NCI-H524 treated with DMSO at 0.1 percent for 48 hours (cell line): ENCODE measurements at regions not wholly inside any gene's neighbourhood (a gene's known extent, or its start where the extent isn't known, plus 50 kb on each side); places are given as distances from the start of the nearest gene placed in this dataset.
"Not testable (repeated sequence)": the region's sequence is repeated elsewhere in the genome, so short reads cannot be mapped to it uniquely, and the experiment has no call there.

ENCODE experiments used
- DNase-seq: peaks from one replicate; lab custom pipeline; 2025; lab: John Stamatoyannopoulos, UW

DNA sequence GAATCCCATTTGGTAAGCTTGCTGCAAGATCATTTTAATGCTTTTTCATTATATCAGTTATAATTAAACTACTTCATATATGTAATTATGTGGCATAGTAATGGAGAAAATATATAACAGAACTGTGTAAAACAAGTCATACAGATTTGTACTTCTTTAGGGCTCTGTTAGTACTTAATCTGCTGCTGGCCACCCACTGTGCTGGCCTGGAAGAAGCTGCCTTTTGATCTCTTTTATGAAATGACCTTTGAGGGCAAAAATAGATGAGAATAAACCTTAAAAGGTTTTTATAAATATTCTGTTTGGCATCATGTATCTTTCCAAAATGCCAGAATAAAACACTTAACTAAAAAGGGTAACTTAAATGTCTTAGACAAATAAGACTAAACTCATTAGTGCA is 262.9 kb downstream of the ZIC1 start:
- no peak for DNase-seq

DNA sequence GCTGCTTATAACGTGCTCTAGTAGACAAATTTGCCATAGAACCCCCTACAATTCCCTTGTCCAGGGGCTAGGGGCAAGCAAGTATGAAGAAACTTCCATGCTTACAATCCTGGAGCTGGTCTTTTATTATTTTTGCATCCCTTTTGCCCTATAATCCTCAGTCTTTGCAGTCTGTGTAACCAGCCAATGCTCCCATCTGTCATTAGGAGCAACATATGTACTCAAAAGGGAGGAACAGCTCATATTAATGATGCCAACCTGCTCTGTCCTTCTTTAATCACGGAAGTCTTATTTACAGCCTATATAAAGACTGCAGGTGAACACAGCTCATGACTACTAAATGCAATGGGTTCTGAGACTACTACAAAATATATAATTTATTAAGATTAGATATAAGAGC is 263.3 kb downstream of the ZIC1 start:
- peak; percentile 83 for DNase-seq

DNA sequence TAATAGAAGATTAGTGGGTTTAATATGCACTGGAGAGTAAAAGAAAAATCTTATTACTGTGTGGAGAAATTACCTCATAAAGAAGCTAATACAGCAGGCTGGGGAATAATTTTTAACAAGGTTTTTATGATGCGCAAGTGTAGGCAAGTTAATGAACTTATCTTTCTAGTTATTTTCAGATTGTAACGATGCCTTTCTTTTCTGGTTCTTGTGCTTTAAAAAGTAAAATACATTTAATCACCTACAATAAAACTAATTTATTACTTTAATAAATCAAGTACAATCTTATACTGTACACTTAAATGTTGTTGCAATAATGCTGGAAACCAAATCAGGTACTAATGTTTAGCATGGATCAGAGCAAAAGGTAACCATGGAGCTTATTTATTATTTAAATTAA is 266.6 kb downstream of the ZIC1 start:
- DNase-seq, result no peak

DNA sequence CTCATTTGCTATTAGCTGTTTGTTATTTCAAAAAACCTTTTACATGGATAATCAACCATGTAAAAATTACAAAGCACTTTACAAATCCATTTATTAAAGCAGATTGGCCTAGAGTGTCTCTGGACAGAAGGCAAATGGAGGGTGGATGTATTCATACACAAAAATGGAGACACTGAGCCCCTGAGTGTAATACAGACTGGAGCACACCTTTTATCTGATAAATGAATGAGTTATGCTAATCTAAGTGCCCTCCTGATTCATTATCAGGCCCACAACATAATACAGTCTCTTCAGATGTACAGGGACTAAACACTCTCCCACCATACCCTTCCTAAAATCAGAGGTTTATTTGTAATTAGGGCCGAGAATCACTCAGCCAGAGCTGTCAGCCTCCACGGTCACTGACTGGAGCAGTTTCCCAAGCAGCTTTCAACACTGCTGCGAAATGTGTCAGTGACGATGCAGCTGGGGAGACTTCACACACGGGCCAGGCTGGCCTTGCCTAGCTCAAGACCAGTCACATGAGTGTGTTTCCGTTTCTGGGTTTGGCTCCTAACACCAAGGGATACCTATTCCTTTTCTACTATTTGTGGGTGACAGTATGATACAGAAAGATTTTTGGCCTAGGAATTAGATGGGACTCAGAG is 271.8 kb downstream of the ZIC1 start:
- no peak for DNase-seq

DNA sequence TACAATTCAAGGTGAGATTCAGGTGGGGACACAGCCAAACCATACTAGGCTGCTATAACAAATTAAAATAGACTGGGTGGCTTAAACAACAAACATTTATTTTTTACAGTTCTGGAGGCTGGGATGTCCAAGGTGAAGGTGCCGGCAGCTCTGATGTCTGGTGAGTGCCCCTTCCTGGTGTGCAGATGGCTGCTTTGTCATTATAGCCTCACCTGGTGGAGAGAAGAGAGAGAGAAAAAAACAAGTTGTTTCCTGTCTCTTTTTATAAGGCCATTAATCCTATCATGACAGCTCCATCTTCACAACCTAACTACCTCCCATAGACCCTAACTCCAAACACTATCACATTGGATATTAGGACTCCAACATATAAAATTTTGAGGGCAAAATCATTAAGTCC is 279.7 kb downstream of the ZIC1 start:
- no peak for DNase-seq

DNA sequence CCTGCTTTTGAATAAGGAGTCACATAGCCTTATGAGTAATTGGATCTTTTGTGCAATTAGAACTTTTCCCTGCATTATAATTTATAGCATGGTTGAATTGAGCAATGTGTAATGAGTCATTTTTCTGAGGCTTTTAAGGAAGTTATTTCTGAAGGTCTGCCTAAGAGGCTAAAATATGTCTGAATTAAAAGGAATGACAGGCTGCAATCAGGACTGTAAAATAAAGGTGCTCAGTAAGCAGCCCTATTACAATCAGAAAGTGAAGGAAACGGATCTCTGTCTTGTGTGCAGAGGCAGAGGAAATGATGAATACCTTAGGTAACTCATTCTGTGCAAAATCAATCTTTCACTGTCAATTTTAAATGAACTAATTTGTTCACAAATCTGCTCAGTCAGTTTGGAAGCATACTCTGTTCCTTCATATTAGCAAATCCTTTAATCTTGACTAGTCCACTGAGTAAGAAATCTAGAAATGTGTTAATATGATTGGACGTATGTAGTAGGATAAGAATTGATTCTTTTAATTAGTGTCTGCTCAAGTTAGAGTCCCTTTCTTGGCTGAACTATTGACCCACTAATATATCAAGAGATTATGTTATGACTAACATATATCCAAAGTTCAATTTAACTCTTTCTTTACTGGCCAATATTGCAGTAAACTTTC is 290.1 kb downstream of the ZIC1 start:
- no peak for DNase-seq

DNA sequence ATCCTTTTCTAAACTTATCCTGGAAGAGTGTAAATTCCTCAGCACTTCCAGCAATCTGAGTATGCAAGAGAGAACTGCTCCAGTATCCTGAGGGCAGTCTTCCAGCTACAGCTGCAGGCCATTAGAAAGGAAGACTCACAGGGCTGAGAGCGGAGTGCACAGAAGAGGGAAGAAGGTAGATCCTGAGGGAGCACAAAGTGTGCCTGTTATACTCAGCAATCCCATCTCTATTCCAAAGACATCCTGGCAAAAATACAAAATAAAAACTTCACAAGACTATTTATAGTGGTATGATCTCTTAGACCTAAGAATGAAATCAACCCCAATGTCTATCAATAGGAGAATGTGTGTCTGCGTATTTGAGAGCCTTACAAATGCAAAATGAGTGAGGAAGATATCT is 292.0 kb downstream of the ZIC1 start:
- DNase-seq, result no peak

DNA sequence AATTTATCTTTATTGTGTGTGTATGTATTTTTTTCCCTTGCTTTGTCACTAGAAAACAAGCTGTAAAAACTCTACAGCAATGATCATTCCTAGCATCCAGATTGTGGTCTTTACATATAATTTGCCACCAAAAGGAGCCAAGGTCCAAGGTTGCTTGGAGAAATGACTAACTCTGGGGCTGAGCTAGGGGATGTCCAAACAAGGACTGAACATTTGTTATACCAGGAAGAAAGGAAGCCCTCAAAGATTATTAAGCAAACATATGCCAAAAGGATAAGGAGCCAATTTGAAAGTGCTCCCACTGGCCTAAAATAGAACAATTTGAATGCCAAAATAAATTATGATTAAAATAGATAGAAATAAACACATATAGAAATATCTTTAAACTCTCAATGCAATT is 293.3 kb downstream of the ZIC1 start:
- no peak for DNase-seq

DNA sequence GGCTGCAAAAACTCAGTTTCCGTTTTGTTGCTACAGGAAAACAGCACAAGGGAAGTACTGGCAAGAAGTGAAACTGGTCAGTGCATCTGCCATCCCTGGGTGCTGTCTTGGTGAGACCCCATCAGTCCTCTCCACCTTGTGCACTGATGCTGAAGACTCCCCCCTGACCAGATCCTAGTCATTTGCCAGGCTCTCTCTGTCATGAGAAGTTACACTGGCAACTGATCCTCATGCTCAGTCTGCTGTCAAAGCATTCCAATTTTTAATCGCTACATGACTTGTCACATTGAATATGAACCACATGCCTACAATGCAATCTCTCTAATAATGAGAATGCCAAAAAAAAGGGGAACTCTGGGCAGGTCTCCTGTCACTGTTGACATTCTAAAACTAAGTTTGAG is 296.5 kb downstream of the ZIC1 start:
- DNase-seq, result no peak

DNA sequence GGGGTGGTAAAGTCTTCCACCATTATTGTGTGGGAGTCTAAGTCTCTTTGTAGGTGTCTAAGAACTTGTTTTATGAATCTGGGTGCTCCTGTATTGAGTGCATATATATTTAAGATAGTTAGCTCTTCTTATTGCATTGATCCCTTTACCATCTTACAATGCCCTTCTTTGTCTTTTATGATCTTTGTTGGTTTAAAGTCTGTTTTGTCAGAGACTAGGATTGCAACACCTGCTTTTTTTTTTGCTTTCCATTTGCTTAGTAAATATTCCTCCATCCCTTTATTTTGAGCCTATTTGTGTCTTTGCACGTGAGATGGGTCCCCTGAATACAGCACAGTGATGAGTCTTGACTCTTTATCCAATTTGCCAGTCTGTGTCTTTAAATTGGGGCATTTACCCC is 301.6 kb downstream of the ZIC1 start:
- DNase-seq, result not testable (repeated sequence)

DNA sequence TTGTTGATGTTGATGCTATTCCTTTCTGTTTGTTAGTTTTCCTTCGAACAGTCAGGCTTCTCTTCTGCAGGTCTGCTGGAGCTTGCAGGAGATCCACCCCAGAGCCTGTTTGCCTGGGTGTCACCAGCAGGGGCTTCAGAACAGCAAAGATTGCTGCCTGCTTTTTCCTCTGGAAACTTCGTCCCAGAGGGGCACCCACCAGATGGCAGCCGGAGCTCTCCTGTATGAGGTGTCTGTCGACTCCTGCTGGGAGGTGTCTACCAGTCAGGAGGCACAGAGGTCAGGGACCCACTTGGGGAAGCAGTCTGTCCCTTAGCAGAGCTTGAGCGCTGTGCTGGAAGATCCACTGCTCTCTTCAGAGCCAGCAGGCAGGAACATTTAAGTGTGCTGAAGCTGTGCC is 303.2 kb downstream of the ZIC1 start:
- peak; percentile 30 for DNase-seq

DNA sequence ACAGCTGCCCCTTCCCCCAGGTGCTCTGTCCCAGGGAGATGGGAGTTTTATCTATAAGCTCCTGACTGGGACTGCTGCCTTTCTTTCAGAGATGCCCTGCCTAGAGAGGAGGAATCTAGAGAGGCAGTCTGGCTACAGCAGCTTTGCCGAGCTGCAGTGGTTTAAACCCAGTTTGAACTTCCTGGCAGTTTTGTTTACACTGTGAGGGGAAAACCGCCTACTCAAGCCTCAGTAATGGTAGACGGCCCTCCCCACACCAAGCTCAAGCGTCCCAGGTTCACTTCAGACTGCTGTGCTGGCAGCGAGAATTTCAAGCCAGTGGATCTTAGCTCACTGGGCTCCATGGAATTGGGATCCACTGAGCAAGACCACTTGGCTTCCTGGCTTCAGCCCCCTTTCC is 303.6 kb downstream of the ZIC1 start:
- DNase-seq, result not testable (repeated sequence)

DNA sequence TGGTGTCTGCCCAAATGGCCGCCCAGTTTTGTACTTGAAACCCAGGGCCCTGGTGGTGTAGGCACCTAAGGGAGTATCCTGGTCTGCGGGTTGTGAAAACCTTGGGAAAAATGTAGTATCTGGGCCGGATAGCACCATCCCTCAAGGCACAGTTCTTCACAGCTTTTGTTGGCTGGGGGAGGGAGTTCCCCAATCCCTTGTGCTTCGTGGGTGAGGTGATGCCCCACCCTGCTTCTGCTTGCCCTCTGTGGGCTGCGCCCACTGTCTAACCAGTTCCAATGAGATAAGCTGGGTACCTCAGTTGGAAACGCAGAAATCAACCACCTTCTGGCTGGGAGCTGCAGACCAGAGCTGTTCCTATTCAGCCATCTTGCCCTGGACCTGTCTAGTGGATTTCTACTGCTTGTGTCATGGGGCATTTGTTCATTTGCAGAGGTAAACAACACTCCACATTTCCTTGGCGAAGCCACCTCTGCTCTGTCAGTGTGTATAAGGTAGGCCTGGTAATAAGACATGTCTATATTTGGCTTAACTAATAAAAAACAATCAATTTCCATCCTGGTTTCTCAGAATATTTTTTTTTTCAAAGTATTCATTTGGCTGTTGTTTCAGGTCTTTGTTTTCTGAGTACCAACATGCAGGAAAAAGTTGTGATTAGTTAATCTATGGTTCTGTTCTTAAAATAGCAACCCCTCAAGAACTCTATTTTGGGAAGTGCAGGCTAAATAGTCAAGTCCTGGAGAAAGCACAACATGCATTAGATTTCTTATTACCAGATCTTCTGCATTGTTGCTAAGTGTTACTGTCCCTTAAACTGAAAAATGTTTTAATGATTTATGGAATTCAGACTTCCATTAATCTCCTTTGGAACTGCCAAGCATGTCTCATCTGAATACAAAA is 304.3 kb downstream of the ZIC1 start:
- DNase-seq, result no peak

DNA sequence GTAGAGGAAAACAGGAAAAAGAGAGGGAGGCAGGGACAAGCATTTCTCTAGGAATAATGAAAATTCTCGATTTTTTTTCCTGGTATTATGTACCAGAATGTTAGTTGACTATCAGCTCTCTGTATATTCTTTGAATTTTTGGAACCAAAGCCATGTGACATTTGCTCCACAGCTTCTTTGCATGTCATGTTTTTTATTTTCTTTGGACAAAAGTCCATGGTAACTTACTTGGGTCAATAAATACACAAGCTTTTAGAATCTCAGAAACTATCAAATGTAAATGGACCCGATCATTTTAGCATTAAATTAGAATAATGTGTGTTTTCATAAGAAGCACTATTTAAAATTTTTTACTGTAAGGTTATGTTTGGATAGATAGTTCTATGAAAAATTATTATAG is 320.5 kb downstream of the ZIC1 start:
- DNase-seq, result no peak

DNA sequence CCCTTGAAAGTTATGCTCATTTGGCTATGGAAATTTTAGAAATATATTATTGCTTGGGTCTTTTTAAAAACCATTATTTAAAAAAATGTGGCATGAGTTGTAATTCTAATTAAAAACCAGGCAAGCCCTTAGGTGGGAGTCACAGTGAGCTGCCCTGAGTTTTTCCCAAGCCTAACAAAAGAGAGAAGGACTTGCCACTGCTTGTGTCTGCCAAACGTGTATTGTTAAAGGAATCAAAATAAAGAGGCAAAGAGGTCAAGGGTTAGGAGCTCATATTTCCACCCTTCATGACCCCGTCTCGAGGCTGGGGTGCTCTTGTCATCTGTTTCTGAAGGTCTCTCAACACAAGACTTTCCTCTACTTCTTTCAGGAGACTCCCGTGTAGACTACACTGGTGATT is 321.1 kb downstream of the ZIC1 start:
- DNase-seq, result no peak

DNA sequence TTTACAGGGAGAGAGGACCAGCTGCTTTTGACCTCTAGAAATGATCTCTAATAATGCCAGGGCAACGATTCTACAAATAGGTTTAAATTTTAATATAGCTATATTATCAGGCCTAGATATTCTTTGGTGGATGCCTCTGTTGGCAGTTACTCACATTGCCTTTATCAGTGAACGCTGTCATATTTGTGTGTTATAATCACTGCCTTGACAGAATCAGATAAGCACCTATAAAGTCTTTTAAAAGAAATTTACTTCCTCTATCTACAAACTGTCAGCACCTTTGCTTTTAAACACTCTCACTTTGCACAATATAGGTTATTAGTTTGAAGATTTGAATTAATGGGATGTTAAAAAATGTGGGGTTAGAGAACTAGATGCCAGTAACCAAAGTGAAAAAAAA is 324.1 kb downstream of the ZIC1 start:
- no peak for DNase-seq

DNA sequence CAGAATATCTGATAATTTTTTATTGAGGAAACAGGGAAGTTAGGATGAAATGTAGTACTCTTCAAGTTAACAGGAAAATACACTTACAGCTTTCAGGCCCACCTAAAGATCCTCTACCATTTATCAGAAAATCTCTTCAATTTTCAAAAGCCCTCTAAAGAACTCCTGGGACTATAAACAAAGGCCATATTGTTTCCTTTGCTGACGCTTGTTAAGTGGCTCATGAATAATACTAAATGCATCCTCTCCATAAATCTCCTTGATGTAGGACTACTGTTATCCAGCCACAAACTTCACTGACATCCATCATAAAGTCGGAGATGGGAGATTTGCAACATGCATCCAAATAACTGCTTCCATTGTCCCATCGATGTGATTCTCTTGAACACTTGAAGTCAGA is 326.5 kb downstream of the ZIC1 start:
- DNase-seq, result no peak

DNA sequence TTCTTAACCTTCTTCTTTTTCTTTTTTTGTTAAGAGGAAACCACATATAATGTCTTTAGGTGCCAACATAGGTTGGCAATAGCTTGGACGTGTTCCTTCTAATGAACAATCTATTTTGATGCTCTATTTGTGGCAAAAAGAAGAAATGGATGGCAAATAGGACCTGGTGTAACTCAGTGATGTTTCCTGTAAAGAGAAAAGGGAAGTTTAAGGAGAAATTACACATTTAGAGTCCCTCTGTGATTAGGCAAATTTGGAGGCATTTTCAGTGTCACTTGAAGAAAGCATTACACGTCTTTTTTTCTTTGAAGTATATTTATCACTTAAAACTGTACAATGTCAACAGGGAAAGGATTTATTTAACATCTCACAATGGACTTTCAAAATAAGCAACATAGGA is 327.1 kb downstream of the ZIC1 start:
- no peak for DNase-seq

DNA sequence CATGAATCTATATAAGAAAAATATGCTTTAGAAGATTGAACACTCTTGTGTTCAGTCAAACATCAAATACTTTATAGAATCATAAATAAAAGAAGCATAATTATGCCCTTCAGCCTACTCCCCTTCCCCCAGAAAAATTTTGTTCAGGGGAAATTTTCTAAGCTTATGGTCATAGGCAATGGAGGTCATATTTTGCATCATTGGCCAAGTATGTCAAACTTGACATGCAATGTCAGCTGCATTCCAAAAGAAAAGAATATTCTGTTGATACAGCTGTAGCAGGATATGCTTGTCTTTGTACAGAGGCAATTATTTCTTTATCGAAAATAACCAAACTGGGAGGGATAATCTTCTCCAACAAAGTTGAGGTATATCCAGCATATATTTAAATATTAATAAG is 328.2 kb downstream of the ZIC1 start:
- no peak for DNase-seq

DNA sequence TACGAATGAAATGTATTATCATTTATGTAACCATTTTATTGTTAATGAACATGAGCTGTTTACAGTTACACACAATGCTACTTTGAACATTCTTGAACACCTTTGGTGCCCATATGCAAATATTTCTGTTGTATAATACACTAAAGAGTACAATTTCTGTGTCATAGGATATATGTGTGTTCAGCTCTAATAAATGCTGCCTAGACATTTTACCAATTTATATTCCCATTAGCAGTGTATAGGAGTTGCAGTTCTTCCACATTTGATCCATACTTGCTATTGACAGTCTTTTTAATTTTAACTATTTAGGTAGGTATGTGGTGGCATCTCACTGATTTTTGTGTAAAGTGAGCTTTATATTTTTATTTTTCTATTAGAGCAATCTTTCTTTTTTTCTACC is 331.8 kb downstream of the ZIC1 start:
- no peak for DNase-seq

DNA sequence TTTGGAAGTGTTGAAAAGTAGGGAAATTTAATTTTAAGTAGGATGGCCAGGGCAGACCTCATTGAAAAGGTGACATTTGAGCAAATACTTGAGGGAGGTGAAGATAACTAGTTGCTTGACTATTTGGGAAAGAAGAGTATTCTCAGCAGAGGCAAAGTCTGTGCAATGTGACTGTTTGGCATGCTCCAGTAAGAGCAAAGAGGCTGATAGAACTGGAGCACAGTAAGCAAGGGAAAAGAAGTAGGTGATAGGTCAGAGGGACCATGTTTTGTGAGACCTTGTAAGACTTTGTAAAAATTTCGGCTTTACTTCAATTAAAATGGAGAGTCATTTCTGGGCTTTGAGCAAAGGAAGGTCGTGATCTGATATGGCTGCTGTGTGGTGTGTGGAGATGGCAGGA is 335.8 kb downstream of the ZIC1 start:
- no peak for DNase-seq

DNA sequence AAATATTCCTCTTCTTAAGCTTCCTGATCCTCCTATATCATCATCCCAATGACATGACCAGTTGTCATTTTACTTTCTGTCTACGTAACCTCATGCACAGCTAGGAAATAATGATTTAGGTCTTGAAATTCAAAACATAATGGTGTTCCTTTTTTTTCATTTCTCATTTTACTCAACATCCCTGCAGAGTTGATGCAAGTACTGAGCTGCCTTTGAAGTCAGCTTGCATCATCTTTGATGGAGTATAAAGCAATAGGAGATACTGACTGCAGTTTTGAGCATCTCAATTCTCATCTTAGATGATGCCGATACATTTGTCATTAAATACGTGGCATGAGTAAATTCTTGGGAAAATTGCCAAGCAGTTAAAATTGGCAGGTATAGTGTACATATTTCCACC is 346.1 kb downstream of the ZIC1 start:
- DNase-seq, result no peak

DNA sequence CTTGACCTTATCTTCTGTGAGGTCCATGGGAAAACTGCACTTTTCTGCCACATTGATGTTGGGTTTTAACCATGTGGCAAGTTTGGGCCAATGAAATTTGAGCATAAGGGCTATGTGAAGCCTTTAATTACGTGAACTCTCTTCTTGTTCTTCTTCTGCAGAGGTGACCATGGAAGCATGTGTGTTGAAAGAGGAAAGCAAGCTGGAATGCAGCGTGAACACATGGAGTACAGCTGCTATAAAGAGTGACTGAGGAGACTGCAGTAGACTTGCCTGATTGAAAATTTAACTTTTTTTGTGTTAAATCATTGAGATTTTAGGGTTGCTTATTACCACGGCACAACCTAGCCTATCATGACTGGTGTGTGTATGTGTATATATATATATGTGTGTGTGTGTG is 347.3 kb downstream of the ZIC1 start:
- no peak for DNase-seq
